CD4-positive, alpha-beta T cell (primary cell): ENCODE measurements at regions not wholly inside any gene's neighbourhood (a gene's known extent, or its start where the extent isn't known, plus 50 kb on each side); places are given as distances from the start of the nearest gene placed in this dataset.

ENCODE experiments used
- ATAC-seq: fragments of 200-7000 bp; cut with Tn5 transposase; one replicate; pipeline ENCODE4 v1.10.0; 2022; ENCODE audit warnings: mild to moderate bottlenecking; ENCODE audit not compliant: poor library complexity
- CTCF ChIA-PET: fragments of 350-600 bp; sonication (Branson Sonifier 250); formaldehyde crosslinking; loops from one replicate; lab custom pipeline; 2021; ENCODE audit warnings: antibody characterized with exemption, inconsistent platforms; lab: Charles Lee
- POLR2A ChIA-PET: fragments of 350-600 bp; sonication (Branson Sonifier 250); formaldehyde crosslinking; loops from one replicate; lab custom pipeline; 2021; ENCODE audit warnings: antibody characterized with exemption, inconsistent platforms; lab: Charles Lee
- DNase-seq, 14 experiments: peaks; one replicate each; pipeline ENCODE4 v3.0.0-alpha.2; 2013 to 2020; ENCODE audit warnings: mixed read lengths in 2 of 14
- H3K27ac ChIP-seq, 2 donors: one replicate each; pipeline versions ENCODE4 v1.5.1 to v1.7.0; 2013; ENCODE audit warnings: low read length in 2 of 2, low read depth in 1 of 2, mild to moderate bottlenecking in 1 of 2
- H3K27me3 ChIP-seq, 2 experiments: 1 replicate in 1 of 2; 2 replicates in 1 of 2; pipeline versions ENCODE4 v1.6.1 to v1.7.0; 2013; ENCODE audit warnings: low read length in 2 of 2, control low read depth in 1 of 2, mild to moderate bottlenecking in 1 of 2, moderate library complexity in 1 of 2; ENCODE audit not compliant: insufficient read depth in 2 of 2, control insufficient read depth in 1 of 2
- H3K36me3 ChIP-seq: one replicate; pipeline ENCODE4 v1.6.1; 2013; ENCODE audit warnings: low read length, control low read depth; ENCODE audit not compliant: insufficient read depth
- H3K4me1 ChIP-seq: one replicate; pipeline ENCODE4 v1.6.1; 2013; ENCODE audit warnings: low read length, control low read depth; ENCODE audit not compliant: insufficient read depth
- H3K4me3 ChIP-seq: one replicate; pipeline ENCODE4 v1.5.1; 2013; ENCODE audit warnings: mild to moderate bottlenecking, low read length, moderate library complexity
- H3K9me3 ChIP-seq, 2 experiments: 1 replicate in 1 of 2; 2 replicates in 1 of 2; pipeline versions ENCODE4 v1.6.1 to v1.7.0; 2013; ENCODE audit warnings: low read length in 2 of 2, mild to moderate bottlenecking in 2 of 2, control low read depth in 1 of 2, moderate library complexity in 1 of 2; ENCODE audit not compliant: control insufficient read depth in 1 of 2, insufficient read depth in 1 of 2
- H3K27ac Mint-ChIP-seq: one replicate; pipeline ENCODE4 v1.8.0; 2020; ENCODE audit warnings: mixed read lengths
- H3K27me3 Mint-ChIP-seq: one replicate; pipeline ENCODE4 v1.8.0; 2021; ENCODE audit warnings: mixed read lengths
- H3K36me3 Mint-ChIP-seq: one replicate; pipeline ENCODE4 v1.8.0; 2021; ENCODE audit warnings: low read depth, mixed read lengths
- H3K4me1 Mint-ChIP-seq: one replicate; pipeline ENCODE4 v1.8.0; 2021; ENCODE audit warnings: low read depth, mixed read lengths
- H3K4me3 Mint-ChIP-seq: one replicate; pipeline ENCODE4 v1.8.0; 2020; ENCODE audit warnings: mild to moderate bottlenecking, mixed read lengths
- H3K9me3 Mint-ChIP-seq: one replicate; pipeline ENCODE4 v1.8.0; 2020; ENCODE audit warnings: mixed read lengths
- CTCF ChIP-seq: fragments of 200-600 bp; IDR thresholded peaks from one replicate; pipeline ENCODE4 v1.8.0; 2022; ENCODE audit warnings: antibody characterized with exemption, mild to moderate bottlenecking
- intact Hi-C, 2 experiments: fragments of 100-400 bp; cut with DNase I in 1 of 2; cut with micrococcal nuclease in 1 of 2; formaldehyde crosslinking; loops; one replicate each; pipeline versions ENCODE4 v1.15.1 to v1.9.0; 2023 to 2025; cut with DNase I, micrococcal nuclease

GRCh38 chr2:45312275-45312674 lies 298.8 kb downstream of the SRBD1 start:
- no peaks in the 10 kb centered on the region for H3K4me1 Mint-ChIP-seq
- H3K27ac Mint-ChIP-seq, result no peak overlapping the region
- Histone ChIP-seq H3K27me3 (no peaks in the 10 kb centered on the region), H3K27ac (no peak overlapping the region), H3K9me3 (no peaks in the 10 kb centered on the region), H3K4me1 (no peaks in the 10 kb centered on the region), H3K36me3 (no peaks in the 10 kb centered on the region), H3K4me3 (no peak overlapping the region)
- no peak overlapping the region for H3K4me3 Mint-ChIP-seq
- no peak for ATAC-seq
- no peak for TF ChIP-seq CTCF
- intact Hi-C loops, result no loop called here
- ChIA-PET CTCF (no interaction called here), POLR2A (no interaction called here)
- no peak for DNase-seq
- no peaks in the 10 kb centered on the region for H3K36me3 Mint-ChIP-seq
- H3K9me3 Mint-ChIP-seq, result no peaks in the 10 kb centered on the region
- peaks cover 14% of the 10 kb centered on the region for H3K27me3 Mint-ChIP-seq

GRCh38 chr2:45311559-45311958 lies 299.5 kb downstream of the SRBD1 start:
- no peak for ATAC-seq
- no peak overlapping the region for H3K27ac Mint-ChIP-seq
- CTCF ChIA-PET, result no interaction called here

GRCh38 chr2:45307147-45307546 lies 297.9 kb upstream of the SIX2 start:
- H3K4me1 ChIP-seq, result no peaks in the 10 kb centered on the region
- TF ChIP-seq CTCF, result no peak
- H3K27me3 ChIP-seq, result peaks cover 0 to 2% of the 10 kb centered on the region in 2 experiments
- no peaks in the 10 kb centered on the region for H3K4me1 Mint-ChIP-seq
- peaks cover 33% of the 10 kb centered on the region for H3K27me3 Mint-ChIP-seq
- ATAC-seq, result no peak
- no peak overlapping the region for H3K4me3 Mint-ChIP-seq
- H3K27ac Mint-ChIP-seq, result no peak overlapping the region
- H3K27ac ChIP-seq, result no peak overlapping the region
- CTCF ChIA-PET, result no interaction called here
- no peak for DNase-seq
- no peaks in the 10 kb centered on the region for H3K36me3 Mint-ChIP-seq
- H3K4me3 ChIP-seq, result no peak overlapping the region
- POLR2A ChIA-PET, result no interaction called here
- H3K36me3 ChIP-seq, result no peaks in the 10 kb centered on the region
- intact Hi-C loops, result no loop called here
- H3K9me3 ChIP-seq, result no peaks in the 10 kb centered on the region
- H3K9me3 Mint-ChIP-seq, result no peaks in the 10 kb centered on the region

More at GRCh38 chr2:45311559-45311958, 299.5 kb downstream of the SRBD1 start:
- Mint-ChIP-seq H3K9me3 (no peaks in the 10 kb centered on the region), H3K4me1 (no peaks in the 10 kb centered on the region), H3K27me3 (peaks cover 16% of the 10 kb centered on the region), H3K36me3 (no peaks in the 10 kb centered on the region), H3K4me3 (no peak overlapping the region)
- Histone ChIP-seq H3K4me3 (no peak overlapping the region), H3K9me3 (no peaks in the 10 kb centered on the region), H3K36me3 (no peaks in the 10 kb centered on the region), H3K27ac (no peak overlapping the region), H3K27me3 (no peaks in the 10 kb centered on the region), H3K4me1 (no peaks in the 10 kb centered on the region)
- no peak for TF ChIP-seq CTCF
- POLR2A ChIA-PET, result no interaction called here
- intact Hi-C loops, result no loop called here
- no peak for DNase-seq
